ENCODE measurements at regions not wholly inside any gene's neighbourhood (a gene's known extent, or its start where the extent isn't known, plus 50 kb on each side); places are given as distances from the start of the nearest gene placed in this dataset.
A peak's percentile ranks its signal among the peaks of the same experiment; 100 is the strongest.

- TF ChIP-seq CTCF (IDR thresholded peaks at IDR 0.05) = no peak
- Histone ChIP-seq H3K4me1 (ENCODE audit: insufficient read depth, low read length) (no peaks in the 10 kb centered on the region), H3K27me3 (ENCODE audit: control insufficient read depth in 1 of 2, insufficient read depth in 2 of 2, low read length in 2 of 2) (no peaks in the 10 kb centered on the region), H3K27ac (ENCODE audit: low read depth in 1 of 2, low read length in 2 of 2) (no peak overlapping the region), H3K9me3 (ENCODE audit: control insufficient read depth in 1 of 2, insufficient read depth in 1 of 2, low read length in 2 of 2) (peaks cover 0 to 17% of the 10 kb centered on the region in 2 experiments), H3K36me3 (ENCODE audit: insufficient read depth, low read length) (no peaks in the 10 kb centered on the region), H3K4me3 (ENCODE audit: low read length) (no peak overlapping the region)
- ATAC-seq (ENCODE audit: poor library complexity) (no peak), DNase-seq (no peak)
- Mint-ChIP-seq H3K9me3 (peaks cover 12% of the 10 kb centered on the region), H3K36me3 (ENCODE audit: low read depth) (no peaks in the 10 kb centered on the region), H3K27ac (no peak overlapping the region), H3K27me3 (no peaks in the 10 kb centered on the region), H3K4me3 (no peak overlapping the region), H3K4me1 (ENCODE audit: low read depth) (peaks cover 14% of the 10 kb centered on the region)
- intact Hi-C loops (cut with DNase I, micrococcal nuclease) = no loop called here
- POLR2A ChIA-PET = no interaction called here
- CTCF ChIA-PET = no interaction called here
Observed at GRCh38 chr19:23993440-23993839, 78.8 kb downstream of the ZNF726 start.

GRCh38 chr19:23996549-23996948 is 81.9 kb downstream of the ZNF726 start:
- DNase-seq = peak in 3 of 14 experiments; percentile 10 to 30 (median 27)
- Mint-ChIP-seq H3K36me3 (ENCODE audit: low read depth) (no peaks in the 10 kb centered on the region), H3K27me3 (no peaks in the 10 kb centered on the region), H3K4me1 (ENCODE audit: low read depth) (peaks cover 12% of the 10 kb centered on the region), H3K27ac (no peak overlapping the region), H3K9me3 (peaks cover 20% of the 10 kb centered on the region), H3K4me3 (no peak overlapping the region)
- TF ChIP-seq CTCF (IDR thresholded peaks at IDR 0.05) = no peak
- Histone ChIP-seq H3K27me3 (ENCODE audit: control insufficient read depth in 1 of 2, insufficient read depth in 2 of 2, low read length in 2 of 2) (no peaks in the 10 kb centered on the region), H3K4me3 (ENCODE audit: low read length) (no peak overlapping the region), H3K4me1 (ENCODE audit: insufficient read depth, low read length) (no peaks in the 10 kb centered on the region), H3K9me3 (ENCODE audit: control insufficient read depth in 1 of 2, insufficient read depth in 1 of 2, low read length in 2 of 2) (peaks cover 0 to 30% of the 10 kb centered on the region in 2 experiments), H3K36me3 (ENCODE audit: insufficient read depth, low read length) (no peaks in the 10 kb centered on the region), H3K27ac (ENCODE audit: low read depth in 1 of 2, low read length in 2 of 2) (no peak overlapping the region)
- ATAC-seq (ENCODE audit: poor library complexity) = no peak
- ChIA-PET POLR2A (no interaction called here), CTCF (no interaction called here)
- intact Hi-C loops (cut with DNase I, micrococcal nuclease) = no loop called here

- intact Hi-C loops (cut with DNase I, micrococcal nuclease) = no loop called here
- no peaks in the 10 kb centered on the region for H3K27me3 ChIP-seq (ENCODE audit: control insufficient read depth in 1 of 2, insufficient read depth in 2 of 2, low read length in 2 of 2)
- peaks cover 0 to 50% of the 10 kb centered on the region in 2 experiments for H3K9me3 ChIP-seq (ENCODE audit: control insufficient read depth in 1 of 2, insufficient read depth in 1 of 2, low read length in 2 of 2)
- H3K4me1 ChIP-seq (ENCODE audit: insufficient read depth, low read length) = no peaks in the 10 kb centered on the region
- DNase-seq = no peak
- Mint-ChIP-seq H3K27ac (no peak overlapping the region), H3K4me1 (ENCODE audit: low read depth) (no peaks in the 10 kb centered on the region), H3K9me3 (peaks cover 20% of the 10 kb centered on the region), H3K36me3 (ENCODE audit: low read depth) (no peaks in the 10 kb centered on the region), H3K4me3 (no peak overlapping the region), H3K27me3 (no peaks in the 10 kb centered on the region)
- CTCF ChIA-PET = no interaction called here
- no peaks in the 10 kb centered on the region for H3K36me3 ChIP-seq (ENCODE audit: insufficient read depth, low read length)
- no peak for TF ChIP-seq CTCF (IDR thresholded peaks at IDR 0.05)
- H3K27ac ChIP-seq (ENCODE audit: low read depth in 1 of 2, low read length in 2 of 2) = no peak overlapping the region
- POLR2A ChIA-PET = no interaction called here
- ATAC-seq (ENCODE audit: poor library complexity) = no peak
- no peak overlapping the region for H3K4me3 ChIP-seq (ENCODE audit: low read length)
Observed at GRCh38 chr19:23998568-23998967, 83.9 kb downstream of the ZNF726 start.

Measured in CD4-positive, alpha-beta T cell (primary cell).